Fibroblast of pulmonary artery (primary cell): ENCODE measurements at regions not wholly inside any gene's neighbourhood (a gene's known extent, or its start where the extent isn't known, plus 50 kb on each side); places are given as distances from the start of the nearest gene placed in this dataset.
"Not testable (repeated sequence)": the region's sequence is repeated elsewhere in the genome, so short reads cannot be mapped to it uniquely, and the experiment has no call there.

Experiments used
- DNase-seq: peaks from one replicate; pipeline ENCODE4 v3.0.0-alpha.2; 2010; ENCODE audit warnings: low read depth
- H3K4me3 ChIP-seq: replicated peaks from 2 replicates; pipeline ENCODE4 v1.5.1; 2011; ENCODE audit warnings: low read depth, mild to moderate bottlenecking, control low read depth, low read length, moderate library complexity
- CTCF ChIP-seq: IDR thresholded peaks from 2 replicates; pipeline ENCODE4 v1.5.1; 2011; ENCODE audit warnings: mild to moderate bottlenecking, control low read depth, low read length, inconsistent platforms; ENCODE audit errors: missing control alignments

DNA sequence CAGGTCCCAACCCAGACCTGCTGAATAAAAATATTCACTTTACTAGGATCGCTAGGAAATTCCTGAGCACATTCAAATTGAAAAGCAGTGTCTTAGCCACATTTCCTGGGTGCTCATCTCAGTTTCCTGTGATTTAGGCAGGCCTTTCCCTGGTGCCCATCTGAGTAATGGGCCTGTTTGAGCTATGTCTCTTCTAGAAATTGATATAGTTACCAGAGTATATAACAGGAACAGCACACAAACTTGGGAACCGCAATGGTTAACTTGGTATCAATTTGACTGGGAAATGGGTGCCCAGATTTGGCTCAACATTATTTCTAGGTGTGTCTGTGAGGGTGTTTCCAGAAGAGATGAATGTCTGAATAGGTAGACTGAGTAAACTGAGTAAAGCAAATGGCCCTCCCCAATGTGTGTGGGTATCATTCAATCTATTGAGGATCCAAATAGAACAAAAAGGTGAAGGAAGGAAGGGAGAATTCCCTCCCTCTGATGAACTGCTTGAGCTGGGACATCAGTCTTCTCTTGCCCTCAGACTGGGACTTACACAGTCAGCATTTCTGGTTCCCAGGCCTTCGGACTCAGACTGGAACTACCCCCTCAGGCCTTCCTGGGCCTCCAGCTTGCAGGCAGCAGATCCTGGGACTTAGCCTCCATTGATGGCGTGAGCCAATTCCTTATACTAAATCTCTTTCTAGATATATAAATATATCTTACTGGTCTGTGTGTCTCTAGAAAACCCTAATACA, 99.1 kb downstream of the CCDC71L start:
- no peak for TF ChIP-seq CTCF
- no peak for DNase-seq
- H3K4me3 ChIP-seq, result no peak overlapping the region

- H3K4me3 ChIP-seq, result no peak overlapping the region
- no peak for TF ChIP-seq CTCF
- DNase-seq, result no peak
These were observed 99.8 kb downstream of the CCDC71L start for GRCh38 chr7:106561151-106561550.

DNA sequence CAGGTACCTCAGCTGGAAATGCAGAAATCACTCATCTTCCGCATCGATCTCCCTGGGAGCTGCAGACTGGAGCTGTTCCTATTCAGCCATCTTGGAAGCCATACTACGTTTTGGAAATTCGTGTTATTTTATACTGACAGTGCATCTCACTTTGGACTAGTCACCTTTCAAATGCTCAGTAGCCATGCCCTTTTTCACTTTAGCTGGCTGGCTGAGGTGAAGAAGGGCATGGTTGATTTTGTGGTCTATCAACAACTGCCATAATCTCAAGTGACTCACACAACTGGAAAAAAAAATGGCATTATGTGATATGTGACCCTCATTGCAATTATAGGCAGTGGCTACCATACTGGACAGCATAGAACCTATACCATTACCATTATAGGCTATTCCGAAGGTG, 100.5 kb downstream of the CCDC71L start:
- DNase-seq, result no peak
- TF ChIP-seq CTCF, result no peak
- H3K4me3 ChIP-seq, result no peak overlapping the region

DNA sequence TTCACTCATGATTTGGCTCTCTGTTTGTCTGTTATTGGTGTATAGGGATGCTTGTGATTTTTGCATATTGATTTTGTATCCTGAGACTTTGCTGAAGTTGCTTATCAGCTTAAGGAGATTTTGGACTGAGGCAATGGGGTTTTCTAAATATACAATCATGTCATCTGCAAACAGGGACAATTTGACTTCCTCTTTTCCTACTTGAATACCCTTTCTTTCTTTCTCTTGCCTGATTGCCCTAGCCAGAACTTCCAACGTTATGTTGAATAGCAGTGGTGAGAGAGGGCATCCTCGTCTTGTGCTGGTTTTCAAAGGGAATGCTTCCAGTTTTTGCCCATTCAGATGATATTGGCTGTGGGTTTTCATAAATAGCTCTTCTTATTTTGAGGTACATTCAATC, 104.7 kb downstream of the CCDC71L start:
- not testable (repeated sequence) for DNase-seq, H3K4me3 ChIP-seq

GRCh38 chr7:106554623-106555022, 106.3 kb downstream of the CCDC71L start:
- not testable (repeated sequence) for DNase-seq, H3K4me3 ChIP-seq

- TF ChIP-seq CTCF, result no peak
- DNase-seq, result no peak
These were observed 107.5 kb downstream of the CCDC71L start for GRCh38 chr7:106553446-106553836.

DNA sequence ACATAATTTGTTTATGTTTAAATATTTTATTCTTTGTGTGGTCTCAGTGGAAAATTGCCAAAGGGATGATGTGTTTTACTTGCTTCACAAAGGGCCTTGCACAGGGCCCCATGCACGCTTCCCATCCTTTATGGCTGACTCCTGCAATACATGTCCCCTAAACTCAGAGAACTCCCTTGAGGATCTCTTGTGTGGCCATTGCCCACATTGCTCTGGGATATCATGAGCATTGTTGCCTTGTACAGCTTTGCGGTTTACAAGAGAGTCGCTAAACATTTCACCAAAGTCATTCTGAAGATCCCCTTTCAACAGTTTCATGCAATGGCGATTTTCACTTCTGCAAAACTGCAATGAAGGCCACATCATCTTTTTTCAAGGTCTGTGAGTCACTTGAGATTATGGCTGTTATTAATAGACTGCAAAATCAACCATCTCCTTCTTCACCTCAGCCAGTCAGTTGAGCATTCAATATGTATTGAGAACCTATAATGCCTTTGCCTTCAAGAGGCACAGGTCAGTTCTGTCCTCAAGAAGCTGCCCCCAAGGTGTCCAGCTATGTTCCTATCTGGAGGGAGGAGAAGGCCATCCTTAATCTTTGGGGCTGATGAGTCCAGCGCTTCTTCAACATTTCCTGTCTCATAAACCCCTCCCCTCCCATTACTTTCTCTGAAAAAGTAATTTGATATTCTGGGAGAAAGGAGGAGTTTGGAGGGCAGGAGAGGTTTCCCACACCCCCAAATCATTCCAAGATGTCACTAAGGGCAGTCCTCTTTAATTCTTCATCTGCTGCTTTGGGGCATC, 108.1 kb downstream of the CCDC71L start:
- no peak for DNase-seq
- no peak overlapping the region for H3K4me3 ChIP-seq
- TF ChIP-seq CTCF, result no peak

More at GRCh38 chr7:106553446-106553836, 107.5 kb downstream of the CCDC71L start:
- no peak overlapping the region for H3K4me3 ChIP-seq

DNA sequence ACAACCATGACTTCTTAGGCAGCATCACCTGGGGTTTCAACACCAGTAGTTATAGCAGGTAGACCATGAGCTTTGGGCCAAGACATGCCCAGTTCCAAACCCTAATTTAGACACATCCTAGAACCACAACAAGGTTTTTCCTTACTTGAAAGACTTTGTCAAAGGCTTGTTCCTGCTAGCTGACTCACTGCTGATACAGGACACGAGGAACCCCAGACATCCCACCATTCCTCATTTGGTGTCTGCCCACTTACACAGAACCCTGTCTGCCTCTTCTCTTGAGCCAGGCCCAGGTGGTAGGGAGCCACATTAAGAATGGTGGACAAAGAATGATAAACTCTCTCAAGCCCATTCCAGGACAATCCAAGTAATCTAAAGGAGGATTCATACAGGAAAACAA, 109.0 kb downstream of the CCDC71L start:
- no peak overlapping the region for H3K4me3 ChIP-seq
- TF ChIP-seq CTCF, result no peak
- DNase-seq, result no peak
